Head of caudate nucleus (tissue), 42 donors: ENCODE measurements at regions not wholly inside any gene's neighbourhood (a gene's known extent, or its start where the extent isn't known, plus 50 kb on each side); places are given as distances from the start of the nearest gene placed in this dataset.

ENCODE experiments used
- DNase-seq, 42 donors: peaks; one replicate each; pipeline versions ENCODE4 v3.0.0 to v3.0.0-alpha.2; 2020 to 2021; ENCODE audit warnings: mixed read lengths in 7 of 42
- intact Hi-C: fragments of 100-400 bp; cut with DNase I; formaldehyde crosslinking; loops from one replicate; pipeline ENCODE4 v1.15.0; 2022

DNA sequence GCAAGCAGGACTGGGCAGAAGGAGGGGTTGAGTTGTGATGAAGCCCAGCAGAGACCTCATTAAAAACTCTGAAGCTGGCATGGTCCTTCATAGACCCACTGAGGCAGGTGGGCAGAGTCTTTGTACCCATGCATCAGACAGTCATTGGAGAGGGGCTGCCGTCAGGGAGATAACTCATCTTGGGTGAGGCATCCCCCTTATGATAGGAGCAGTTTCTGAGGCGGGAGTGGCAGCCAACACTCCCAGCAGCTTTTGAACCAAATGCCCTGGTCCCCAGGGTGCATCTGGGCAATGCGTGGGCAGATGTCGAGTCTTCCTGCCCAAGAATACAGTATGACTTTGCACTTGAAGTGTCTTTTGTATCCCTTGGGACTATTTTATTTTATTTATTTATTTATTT is 68.1 kb downstream of the HTR5A start:
- DNase-seq = no peak
- intact Hi-C loops = no loop called here

- intact Hi-C loops = no loop called here
- DNase-seq = no peak
Measured at GRCh38 chr7:155141562-155141961, 71.4 kb downstream of the HTR5A start.

GRCh38 chr7:155143381-155143780 is 73.3 kb downstream of the HTR5A start:
- intact Hi-C loops = no loop called here
- peak in 1 of 42 donors; percentile 18 for DNase-seq

DNA sequence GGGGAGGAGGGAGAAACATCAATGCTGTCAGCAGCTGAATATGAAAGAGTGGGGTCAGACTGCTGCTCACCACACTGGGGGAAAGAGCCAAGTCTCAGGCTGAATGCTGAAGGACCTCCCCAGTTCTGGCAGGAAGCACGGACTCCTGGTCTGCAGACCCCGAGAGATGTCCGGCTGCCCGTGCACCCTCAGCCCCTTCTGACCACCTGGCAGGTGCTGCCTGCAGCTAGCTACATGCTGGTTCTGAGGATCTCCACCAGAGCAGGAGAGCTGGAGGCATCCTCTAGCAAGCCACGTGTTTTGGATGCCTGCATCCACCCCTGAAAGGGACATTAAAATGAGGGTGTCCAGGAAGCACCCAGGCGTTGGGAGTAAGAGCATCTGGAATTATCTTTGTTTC is 74.2 kb downstream of the HTR5A start:
- intact Hi-C loops = no loop called here
- peak in 1 of 42 donors; percentile 21 for DNase-seq

DNA sequence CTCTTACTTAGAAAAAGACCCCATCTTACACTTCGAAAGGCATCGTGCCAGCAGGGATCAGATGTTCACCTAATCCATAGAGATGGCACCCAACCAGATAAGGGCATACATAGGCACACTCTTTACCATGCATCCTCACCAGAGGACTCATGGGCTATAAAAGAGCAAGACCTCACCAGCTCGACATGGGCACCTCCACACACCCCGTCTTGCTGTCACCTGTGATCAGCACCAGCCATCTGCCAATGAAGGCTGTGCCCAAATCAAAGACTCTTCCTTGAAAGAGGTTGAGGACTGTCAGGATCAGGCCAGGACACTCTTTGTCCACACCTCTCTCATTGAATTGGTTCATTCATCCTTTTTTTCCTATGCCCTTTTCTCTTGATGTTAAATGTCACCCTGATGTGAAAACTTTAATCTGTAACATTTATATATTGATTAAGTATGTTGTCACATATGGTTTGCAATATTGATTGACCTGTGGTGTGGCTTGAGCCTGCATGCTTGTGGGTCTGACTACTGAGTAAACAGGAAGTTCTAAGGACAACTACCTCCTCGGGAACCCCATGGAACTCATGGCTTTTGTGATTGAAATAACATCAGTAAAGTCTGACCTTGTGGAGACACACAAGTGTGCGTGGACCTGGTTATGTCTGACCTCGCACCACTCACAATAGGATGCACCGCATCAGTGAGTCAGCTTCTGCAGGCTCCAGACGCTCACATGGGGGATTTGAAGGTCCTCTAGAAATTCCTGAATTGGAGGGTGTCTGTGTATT is 75.5 kb downstream of the HTR5A start:
- intact Hi-C loops = no loop called here
- DNase-seq = peak in 1 of 42 donors; percentile 34

DNA sequence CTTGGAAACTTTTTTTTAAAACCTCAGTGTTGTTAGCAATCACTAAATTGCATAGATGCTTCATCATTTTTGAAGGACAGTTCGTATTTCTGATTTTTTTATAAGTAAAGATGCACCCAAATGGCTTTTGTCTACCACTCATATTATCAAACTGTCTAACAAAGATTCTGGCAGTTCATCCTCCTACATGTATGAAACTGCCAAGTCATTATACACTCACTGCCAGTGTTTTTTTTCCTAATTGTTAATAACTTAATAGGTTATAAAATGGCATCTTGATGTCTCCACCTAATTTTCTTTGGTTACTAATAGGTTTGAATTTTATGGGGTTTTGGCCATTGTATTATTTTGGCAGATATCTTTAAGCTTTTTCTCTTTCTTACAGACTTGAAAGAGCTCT is 77.0 kb downstream of the HTR5A start:
- DNase-seq = peak in 1 of 42 donors; percentile 7
- intact Hi-C loops = no loop called here

- intact Hi-C loops = no loop called here
- peak in 1 of 42 donors; percentile 21 for DNase-seq
Measured at GRCh38 chr7:155147624-155148023, 77.5 kb downstream of the HTR5A start.

GRCh38 chr7:155153676-155154075 is 83.6 kb downstream of the HTR5A start:
- no peak for DNase-seq
- intact Hi-C loops = no loop called here

- no peak for DNase-seq
- intact Hi-C loops = no loop called here
Measured at GRCh38 chr7:155154586-155154985, 84.5 kb downstream of the HTR5A start.

DNA sequence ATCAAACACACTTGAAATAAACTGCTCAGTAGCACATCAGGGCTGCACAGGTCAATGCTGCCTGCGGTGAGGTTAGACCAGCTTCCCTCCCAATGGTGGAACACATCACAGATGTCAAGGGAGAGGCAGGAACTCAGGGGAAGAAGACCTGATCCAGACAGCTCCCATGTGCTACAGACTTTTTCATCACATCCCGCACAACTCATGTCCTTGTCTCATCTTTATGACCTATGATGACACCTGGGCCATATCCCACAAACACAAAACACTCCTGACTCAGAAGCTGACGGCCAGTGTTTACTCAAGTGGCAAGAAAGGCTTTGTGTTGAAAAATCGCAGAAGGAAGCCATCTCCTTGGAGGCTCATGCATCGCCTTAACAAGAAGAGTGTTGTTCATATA is 91.6 kb downstream of the HTR5A start:
- intact Hi-C loops = no loop called here
- DNase-seq = no peak

GRCh38 chr7:155162422-155162821 is 92.3 kb downstream of the HTR5A start:
- intact Hi-C loops = no loop called here

GRCh38 chr7:155163696-155164095 is 93.6 kb downstream of the HTR5A start:
- intact Hi-C loops = no loop called here

More at GRCh38 chr7:155162422-155162821, 92.3 kb downstream of the HTR5A start:
- DNase-seq = no peak

DNA sequence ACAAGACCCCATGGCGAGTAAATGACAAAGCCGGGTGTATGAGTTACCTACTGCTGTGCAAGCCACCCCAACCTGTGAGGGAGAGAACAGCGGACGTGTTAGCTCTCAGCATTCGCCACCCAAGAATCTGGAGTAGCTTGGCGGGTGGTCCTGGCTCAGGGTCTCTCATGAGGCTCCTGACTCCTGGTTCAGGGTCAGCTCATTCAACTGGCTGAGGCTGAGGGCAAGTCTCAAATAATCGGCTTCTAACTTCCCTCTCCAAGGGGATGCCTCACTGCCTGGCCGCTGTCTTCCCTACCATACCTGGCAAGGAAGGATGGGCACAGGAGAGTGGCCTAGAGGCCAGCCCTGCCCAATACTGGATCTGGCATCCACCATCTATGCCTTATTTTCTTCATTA is 94.2 kb downstream of the HTR5A start:
- intact Hi-C loops = no loop called here
- no peak for DNase-seq

More at GRCh38 chr7:155163696-155164095, 93.6 kb downstream of the HTR5A start:
- DNase-seq = no peak

DNA sequence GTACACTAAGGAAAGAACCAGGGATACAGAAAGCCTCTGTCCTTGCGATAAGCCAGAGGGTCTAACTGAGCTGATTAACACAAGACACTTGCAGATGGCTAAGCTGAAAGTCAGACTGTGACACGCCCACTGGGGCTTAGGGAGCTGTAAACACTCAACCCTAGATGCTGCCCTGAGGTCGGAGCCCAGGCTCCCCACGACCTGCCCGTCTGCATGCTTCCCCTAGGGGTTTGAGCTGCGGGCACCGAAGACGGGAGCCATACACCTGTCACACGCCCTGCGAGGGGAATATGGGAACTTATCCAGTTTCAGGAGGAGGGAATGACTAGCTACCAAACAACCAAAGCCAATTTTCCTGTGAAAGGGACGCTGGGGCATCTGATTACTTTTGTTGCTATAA is 96.0 kb downstream of the HTR5A start:
- DNase-seq = peak in 1 of 42 donors; percentile 34

GRCh38 chr7:155166673-155167370 is 96.7 kb downstream of the HTR5A start:
- DNase-seq = peak in 1 of 42 donors; percentile 30
- intact Hi-C loops = no loop called here

More for the DNA sequence above, 96.0 kb downstream of the HTR5A start:
- intact Hi-C loops = no loop called here

GRCh38 chr7:155167706-155168365 is 97.7 kb downstream of the HTR5A start:
- peak in 1 of 42 donors; percentile 35 for DNase-seq
- intact Hi-C loops = no loop called here

GRCh38 chr7:155168597-155169480 is 98.7 kb downstream of the HTR5A start:
- intact Hi-C loops = no loop called here
- peak in 1 of 42 donors; percentile 28 for DNase-seq

DNA sequence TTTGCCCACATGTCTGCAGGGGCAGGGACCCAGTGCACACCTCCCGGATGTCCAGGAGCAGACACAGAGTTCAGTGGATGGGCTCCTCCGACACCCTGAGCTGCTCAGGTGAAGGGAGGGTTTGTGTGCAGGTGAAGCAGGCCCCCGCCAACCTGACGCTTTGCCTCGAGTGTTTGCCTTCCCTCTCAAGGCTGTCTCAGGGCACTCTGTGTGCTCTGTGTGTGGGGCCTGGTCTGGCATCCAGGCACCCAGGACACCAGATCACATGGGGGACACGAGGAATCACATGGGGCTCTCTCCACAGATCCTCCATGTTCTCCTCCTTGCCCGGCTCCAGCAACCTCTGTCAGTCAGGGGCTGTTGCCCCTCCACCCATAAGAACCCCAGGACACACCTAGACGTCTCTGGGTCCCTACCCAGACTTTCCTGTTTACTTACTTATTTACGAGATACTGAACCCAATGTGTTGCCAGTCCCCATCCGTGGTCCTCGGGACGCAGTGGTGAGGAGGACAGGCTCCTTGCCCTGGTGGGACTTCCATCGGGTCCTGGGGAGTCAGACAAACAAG is 99.5 kb downstream of the HTR5A start:
- DNase-seq = peak in 1 of 42 donors; percentile 17
- intact Hi-C loops = no loop called here

- peak in 1 of 42 donors; percentile 22 for DNase-seq
- intact Hi-C loops = no loop called here
Measured at GRCh38 chr7:155170331-155170730, 100.2 kb downstream of the HTR5A start.
